HEK293 (cell line): ENCODE measurements at regions not wholly inside any gene's neighbourhood (a gene's known extent, or its start where the extent isn't known, plus 50 kb on each side); places are given as distances from the start of the nearest gene placed in this dataset.

ENCODE experiments used
- CTCF ChIA-PET: fragments of 350-600 bp; formaldehyde crosslinking; extraction: SDS; loops from one replicate; lab custom pipeline; 2021; ENCODE audit warnings: antibody characterized with exemption; lab: Yijun Ruan, JAX
- POLR2A ChIA-PET: fragments of 300-600 bp; formaldehyde crosslinking; extraction: SDS; loops from one replicate; lab custom pipeline; 2020; ENCODE audit warnings: antibody characterized with exemption, inconsistent platforms; lab: Yijun Ruan, JAX
- H3K27ac ChIP-seq: fragments of 200-500 bp; sonication (Bioruptor generic); 2 replicates; pipeline ENCODE4 v1.5.1; 2014; ENCODE audit warnings: low read depth, low read length, control low read depth, inconsistent platforms; ENCODE audit errors: extremely low read depth
- H3K36me3 ChIP-seq, 2 experiments: fragments of 200-500 bp in 1 of 2; sonication (Bioruptor generic) in 1 of 2; 1 replicate in 1 of 2; 2 replicates in 1 of 2; pipeline ENCODE4 v1.5.1; 2014 to 2017; ENCODE audit warnings: inconsistent platforms in 2 of 2, low read length in 2 of 2; ENCODE audit not compliant: control insufficient read depth in 2 of 2, insufficient read depth in 1 of 2
- H3K4me1 ChIP-seq: fragments of 200-500 bp; sonication (Bioruptor generic); 2 replicates; pipeline ENCODE4 v1.5.1; 2014; ENCODE audit warnings: mild to moderate bottlenecking, low read length, inconsistent platforms; ENCODE audit not compliant: control insufficient read depth, insufficient read depth
- H3K4me3 ChIP-seq: 2 replicates; pipeline ENCODE4 v1.5.1; 2011; ENCODE audit warnings: low read depth, mild to moderate bottlenecking, control low read depth, low read length, moderate library complexity
- H3K9me3 ChIP-seq: fragments of 200-500 bp; sonication (Bioruptor generic); 2 replicates; pipeline ENCODE4 v1.5.1; 2014; ENCODE audit warnings: low read depth, low read length, inconsistent platforms; ENCODE audit not compliant: control insufficient read depth, insufficient read depth
- GLIS2 ChIP-seq: fragments of 450-650 bp; formaldehyde crosslinking; IDR thresholded peaks from 2 replicates; pipeline ENCODE4 v1.5.1; 2016; ENCODE audit warnings: missing biosample characterization, missing genetic modification characterization
- HOXC10 ChIP-seq: sonication (generic); formaldehyde crosslinking; IDR thresholded peaks from 2 replicates; pipeline ENCODE4 v1.8.1; 2023; ENCODE audit warnings: mild to moderate bottlenecking, missing genetic modification reagents
- OVOL3 ChIP-seq: fragments of 450-650 bp; formaldehyde crosslinking; IDR thresholded peaks from 2 replicates; pipeline ENCODE4 v1.5.1; 2016; ENCODE audit warnings: missing biosample characterization, missing genetic modification characterization
- SALL2 ChIP-seq: fragments of 450-650 bp; formaldehyde crosslinking; IDR thresholded peaks from 2 replicates; pipeline ENCODE4 v1.5.0; 2017; ENCODE audit warnings: missing biosample characterization, mild to moderate bottlenecking, missing genetic modification characterization, borderline replicate concordance
- SP7 ChIP-seq: fragments of 450-650 bp; formaldehyde crosslinking; IDR thresholded peaks from 2 replicates; pipeline ENCODE4 v1.5.1; 2016; ENCODE audit warnings: missing biosample characterization, missing genetic modification characterization
- ZIC2 ChIP-seq: fragments of 450-650 bp; formaldehyde crosslinking; IDR thresholded peaks from 2 replicates; pipeline ENCODE4 v1.5.1; 2016; ENCODE audit warnings: missing biosample characterization, missing genetic modification characterization
- ZNF10 ChIP-seq: fragments of 450-650 bp; formaldehyde crosslinking; IDR thresholded peaks from 2 replicates; pipeline ENCODE4 v1.5.1; 2017; ENCODE audit warnings: missing biosample characterization, missing genetic modification characterization
- ZNF114 ChIP-seq: fragments of 450-650 bp; formaldehyde crosslinking; IDR thresholded peaks from 2 replicates; pipeline ENCODE4 v1.5.0; 2017; ENCODE audit warnings: missing biosample characterization, missing genetic modification characterization
- ZNF138 ChIP-seq: fragments of 450-650 bp; formaldehyde crosslinking; IDR thresholded peaks from 2 replicates; pipeline ENCODE4 v1.5.1; 2016; ENCODE audit warnings: missing biosample characterization, missing genetic modification characterization, borderline replicate concordance
- ZNF175 ChIP-seq: fragments of 450-650 bp; formaldehyde crosslinking; IDR thresholded peaks from 2 replicates; pipeline ENCODE4 v1.5.1; 2016; ENCODE audit warnings: missing biosample characterization, missing genetic modification characterization
- ZNF2 ChIP-seq: fragments of 450-650 bp; formaldehyde crosslinking; IDR thresholded peaks from 2 replicates; pipeline ENCODE4 v1.5.1; 2016; ENCODE audit warnings: missing biosample characterization, missing genetic modification characterization
- ZNF239 ChIP-seq: fragments of 450-650 bp; formaldehyde crosslinking; IDR thresholded peaks from 2 replicates; pipeline ENCODE4 v1.5.1; 2016; ENCODE audit warnings: missing biosample characterization, missing genetic modification characterization
- ZNF311 ChIP-seq: fragments of 450-650 bp; formaldehyde crosslinking; IDR thresholded peaks from 2 replicates; pipeline ENCODE4 v1.5.1; 2017; ENCODE audit warnings: missing biosample characterization, missing genetic modification characterization, borderline replicate concordance
- ZNF394 ChIP-seq: fragments of 450-650 bp; formaldehyde crosslinking; IDR thresholded peaks from 2 replicates; pipeline ENCODE4 v1.5.1; 2016; ENCODE audit warnings: missing biosample characterization, missing genetic modification characterization, mild to moderate bottlenecking, moderate library complexity, borderline replicate concordance
- ZNF48 ChIP-seq: fragments of 450-650 bp; formaldehyde crosslinking; IDR thresholded peaks from 2 replicates; pipeline ENCODE4 v1.5.1; 2016; ENCODE audit warnings: missing biosample characterization, missing genetic modification characterization
- ZNF544 ChIP-seq: fragments of 450-650 bp; formaldehyde crosslinking; IDR thresholded peaks from 2 replicates; pipeline ENCODE4 v1.5.0; 2017; ENCODE audit warnings: missing biosample characterization, missing genetic modification characterization
- ZNF560 ChIP-seq: fragments of 450-650 bp; formaldehyde crosslinking; IDR thresholded peaks from 2 replicates; pipeline ENCODE4 v1.5.1; 2017; ENCODE audit warnings: missing biosample characterization, missing genetic modification characterization, borderline replicate concordance
- ZNF571 ChIP-seq: fragments of 450-650 bp; formaldehyde crosslinking; IDR thresholded peaks from 2 replicates; pipeline ENCODE4 v1.5.0; 2017; ENCODE audit warnings: missing biosample characterization, missing genetic modification characterization
- ZXDB ChIP-seq: fragments of 450-650 bp; formaldehyde crosslinking; IDR thresholded peaks from 2 replicates; pipeline ENCODE4 v1.5.1; 2016; ENCODE audit warnings: missing biosample characterization, missing genetic modification characterization
- TF ChIP-seq, protein P1 (sequence below): fragments of 450-650 bp; formaldehyde crosslinking; IDR thresholded peaks from 2 replicates; pipeline ENCODE4 v1.5.1; 2016; ENCODE audit warnings: missing biosample characterization, missing genetic modification characterization, borderline replicate concordance
- TF ChIP-seq, protein P2 (sequence below): fragments of 450-650 bp; formaldehyde crosslinking; IDR thresholded peaks from 2 replicates; pipeline ENCODE4 v1.5.1; 2016; ENCODE audit warnings: missing biosample characterization, missing genetic modification characterization
- TF ChIP-seq, protein P3 (sequence below): fragments of 450-650 bp; formaldehyde crosslinking; IDR thresholded peaks from 2 replicates; pipeline ENCODE4 v1.5.1; 2016; ENCODE audit warnings: missing biosample characterization, missing genetic modification characterization

DNA sequence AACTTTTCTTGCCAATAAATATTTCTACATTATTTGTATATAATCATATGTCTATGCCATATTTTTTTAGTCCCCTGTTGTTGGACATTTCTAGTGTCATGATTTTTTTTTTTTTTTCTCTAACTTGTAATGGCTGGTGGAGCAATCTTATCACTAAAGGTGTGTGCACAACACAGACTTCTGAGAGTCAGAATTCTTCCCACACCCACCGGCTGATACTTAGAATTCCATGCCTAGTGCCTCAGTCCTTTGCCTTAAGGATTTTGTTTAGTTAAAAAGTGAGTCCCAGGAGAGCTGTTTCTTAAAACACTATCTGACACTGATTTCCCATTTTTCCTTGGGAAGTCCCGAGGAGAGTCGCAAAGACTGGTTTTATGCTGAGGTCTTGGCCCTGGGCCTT is 87.7 kb upstream of the BARX2 start:
- no peaks in the 10 kb centered on the region for H3K9me3 ChIP-seq
- ChIA-PET CTCF (no interaction called here), POLR2A (no interaction called here)
- H3K27ac ChIP-seq: no peak overlapping the region
- TF ChIP-seq ZNF175: no peak
- TF ChIP-seq ZNF10 (tag by site-specific recombination): no peak
- no peak for TF ChIP-seq GLIS2
- TF ChIP-seq ZNF394 (tag by site-specific recombination): no peak
- TF ChIP-seq ZNF2 (tag by site-specific recombination): no peak
- TF ChIP-seq ZNF138: no peak
- no peak for TF ChIP-seq ZNF311 (tag by site-specific recombination)
- no peak for TF ChIP-seq SALL2 (tag by site-specific recombination)
- TF ChIP-seq ZNF114: no peak
- TF ChIP-seq, protein P1, sequence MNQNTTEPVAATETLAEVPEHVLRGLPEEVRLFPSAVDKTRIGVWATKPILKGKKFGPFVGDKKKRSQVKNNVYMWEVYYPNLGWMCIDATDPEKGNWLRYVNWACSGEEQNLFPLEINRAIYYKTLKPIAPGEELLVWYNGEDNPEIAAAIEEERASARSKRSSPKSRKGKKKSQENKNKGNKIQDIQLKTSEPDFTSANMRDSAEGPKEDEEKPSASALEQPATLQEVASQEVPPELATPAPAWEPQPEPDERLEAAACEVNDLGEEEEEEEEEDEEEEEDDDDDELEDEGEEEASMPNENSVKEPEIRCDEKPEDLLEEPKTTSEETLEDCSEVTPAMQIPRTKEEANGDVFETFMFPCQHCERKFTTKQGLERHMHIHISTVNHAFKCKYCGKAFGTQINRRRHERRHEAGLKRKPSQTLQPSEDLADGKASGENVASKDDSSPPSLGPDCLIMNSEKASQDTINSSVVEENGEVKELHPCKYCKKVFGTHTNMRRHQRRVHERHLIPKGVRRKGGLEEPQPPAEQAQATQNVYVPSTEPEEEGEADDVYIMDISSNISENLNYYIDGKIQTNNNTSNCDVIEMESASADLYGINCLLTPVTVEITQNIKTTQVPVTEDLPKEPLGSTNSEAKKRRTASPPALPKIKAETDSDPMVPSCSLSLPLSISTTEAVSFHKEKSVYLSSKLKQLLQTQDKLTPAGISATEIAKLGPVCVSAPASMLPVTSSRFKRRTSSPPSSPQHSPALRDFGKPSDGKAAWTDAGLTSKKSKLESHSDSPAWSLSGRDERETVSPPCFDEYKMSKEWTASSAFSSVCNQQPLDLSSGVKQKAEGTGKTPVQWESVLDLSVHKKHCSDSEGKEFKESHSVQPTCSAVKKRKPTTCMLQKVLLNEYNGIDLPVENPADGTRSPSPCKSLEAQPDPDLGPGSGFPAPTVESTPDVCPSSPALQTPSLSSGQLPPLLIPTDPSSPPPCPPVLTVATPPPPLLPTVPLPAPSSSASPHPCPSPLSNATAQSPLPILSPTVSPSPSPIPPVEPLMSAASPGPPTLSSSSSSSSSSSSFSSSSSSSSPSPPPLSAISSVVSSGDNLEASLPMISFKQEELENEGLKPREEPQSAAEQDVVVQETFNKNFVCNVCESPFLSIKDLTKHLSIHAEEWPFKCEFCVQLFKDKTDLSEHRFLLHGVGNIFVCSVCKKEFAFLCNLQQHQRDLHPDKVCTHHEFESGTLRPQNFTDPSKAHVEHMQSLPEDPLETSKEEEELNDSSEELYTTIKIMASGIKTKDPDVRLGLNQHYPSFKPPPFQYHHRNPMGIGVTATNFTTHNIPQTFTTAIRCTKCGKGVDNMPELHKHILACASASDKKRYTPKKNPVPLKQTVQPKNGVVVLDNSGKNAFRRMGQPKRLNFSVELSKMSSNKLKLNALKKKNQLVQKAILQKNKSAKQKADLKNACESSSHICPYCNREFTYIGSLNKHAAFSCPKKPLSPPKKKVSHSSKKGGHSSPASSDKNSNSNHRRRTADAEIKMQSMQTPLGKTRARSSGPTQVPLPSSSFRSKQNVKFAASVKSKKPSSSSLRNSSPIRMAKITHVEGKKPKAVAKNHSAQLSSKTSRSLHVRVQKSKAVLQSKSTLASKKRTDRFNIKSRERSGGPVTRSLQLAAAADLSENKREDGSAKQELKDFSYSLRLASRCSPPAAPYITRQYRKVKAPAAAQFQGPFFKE (tag by site-specific recombination): no peak
- no peak for TF ChIP-seq HOXC10 (CRISPR knock-in tag)
- TF ChIP-seq ZNF48 (tag by site-specific recombination): no peak
- no peak for TF ChIP-seq ZXDB (tag by site-specific recombination)
- no peak for TF ChIP-seq ZNF571 (tag by site-specific recombination)
- no peak for TF ChIP-seq ZNF239 (tag by site-specific recombination)
- TF ChIP-seq ZNF544: no peak
- TF ChIP-seq, protein P2, sequence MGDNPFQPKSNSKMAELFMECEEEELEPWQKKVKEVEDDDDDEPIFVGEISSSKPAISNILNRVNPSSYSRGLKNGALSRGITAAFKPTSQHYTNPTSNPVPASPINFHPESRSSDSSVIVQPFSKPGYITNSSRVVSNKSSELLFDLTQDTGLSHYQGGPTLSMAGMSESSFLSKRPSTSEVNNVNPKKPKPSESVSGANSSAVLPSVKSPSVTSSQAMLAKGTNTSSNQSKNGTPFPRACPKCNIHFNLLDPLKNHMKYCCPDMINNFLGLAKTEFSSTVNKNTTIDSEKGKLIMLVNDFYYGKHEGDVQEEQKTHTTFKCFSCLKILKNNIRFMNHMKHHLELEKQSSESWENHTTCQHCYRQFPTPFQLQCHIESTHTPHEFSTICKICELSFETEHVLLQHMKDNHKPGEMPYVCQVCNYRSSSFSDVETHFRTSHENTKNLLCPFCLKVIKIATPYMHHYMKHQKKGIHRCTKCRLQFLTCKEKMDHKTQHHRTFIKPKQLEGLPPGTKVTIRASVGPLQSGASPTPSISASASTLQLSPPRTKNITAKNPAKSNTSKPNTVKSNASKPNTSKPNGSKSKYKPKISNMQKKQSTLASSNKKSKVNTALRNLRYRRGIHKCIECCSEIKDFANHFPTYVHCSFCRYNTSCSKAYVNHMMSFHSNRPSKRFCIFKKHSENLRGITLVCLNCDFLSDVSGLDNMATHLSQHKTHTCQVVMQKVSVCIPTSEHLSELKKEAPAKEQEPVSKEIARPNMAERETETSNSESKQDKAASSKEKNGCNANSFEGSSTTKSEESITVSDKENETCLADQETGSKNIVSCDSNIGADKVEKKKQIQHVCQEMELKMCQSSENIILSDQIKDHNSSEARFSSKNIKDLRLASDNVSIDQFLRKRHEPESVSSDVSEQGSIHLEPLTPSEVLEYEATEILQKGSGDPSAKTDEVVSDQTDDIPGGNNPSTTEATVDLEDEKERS: no peak
- TF ChIP-seq ZIC2: no peak
- TF ChIP-seq SP7 (tag by site-specific recombination): no peak
- TF ChIP-seq ZNF560 (tag by site-specific recombination): no peak
- H3K4me1 ChIP-seq: peaks cover 6% of the 10 kb centered on the region
- H3K36me3 ChIP-seq: no peaks in the 10 kb centered on the region
- no peak overlapping the region for H3K4me3 ChIP-seq

DNA sequence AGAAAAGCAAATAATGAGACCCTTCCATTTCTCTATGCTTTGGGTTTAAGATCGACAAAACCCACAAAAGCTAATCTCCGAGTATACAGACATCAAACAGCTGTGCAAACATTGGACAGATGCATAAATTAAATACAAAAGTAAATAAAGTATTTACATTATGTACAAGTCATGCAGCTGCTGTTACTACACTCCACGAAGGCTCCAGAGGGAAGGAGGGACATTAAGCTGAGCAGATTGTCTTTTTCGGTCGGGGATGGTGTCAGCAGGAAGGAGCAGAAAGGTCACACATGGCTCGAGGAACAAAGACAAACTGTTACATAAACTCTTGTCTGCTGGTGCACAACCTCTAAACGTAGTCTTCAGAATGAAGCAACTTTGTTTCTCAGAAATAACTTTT is 88.8 kb upstream of the BARX2 start:
- H3K4me3 ChIP-seq: no peak overlapping the region
- TF ChIP-seq OVOL3 (tag by site-specific recombination): no peak
- TF ChIP-seq, protein P3, sequence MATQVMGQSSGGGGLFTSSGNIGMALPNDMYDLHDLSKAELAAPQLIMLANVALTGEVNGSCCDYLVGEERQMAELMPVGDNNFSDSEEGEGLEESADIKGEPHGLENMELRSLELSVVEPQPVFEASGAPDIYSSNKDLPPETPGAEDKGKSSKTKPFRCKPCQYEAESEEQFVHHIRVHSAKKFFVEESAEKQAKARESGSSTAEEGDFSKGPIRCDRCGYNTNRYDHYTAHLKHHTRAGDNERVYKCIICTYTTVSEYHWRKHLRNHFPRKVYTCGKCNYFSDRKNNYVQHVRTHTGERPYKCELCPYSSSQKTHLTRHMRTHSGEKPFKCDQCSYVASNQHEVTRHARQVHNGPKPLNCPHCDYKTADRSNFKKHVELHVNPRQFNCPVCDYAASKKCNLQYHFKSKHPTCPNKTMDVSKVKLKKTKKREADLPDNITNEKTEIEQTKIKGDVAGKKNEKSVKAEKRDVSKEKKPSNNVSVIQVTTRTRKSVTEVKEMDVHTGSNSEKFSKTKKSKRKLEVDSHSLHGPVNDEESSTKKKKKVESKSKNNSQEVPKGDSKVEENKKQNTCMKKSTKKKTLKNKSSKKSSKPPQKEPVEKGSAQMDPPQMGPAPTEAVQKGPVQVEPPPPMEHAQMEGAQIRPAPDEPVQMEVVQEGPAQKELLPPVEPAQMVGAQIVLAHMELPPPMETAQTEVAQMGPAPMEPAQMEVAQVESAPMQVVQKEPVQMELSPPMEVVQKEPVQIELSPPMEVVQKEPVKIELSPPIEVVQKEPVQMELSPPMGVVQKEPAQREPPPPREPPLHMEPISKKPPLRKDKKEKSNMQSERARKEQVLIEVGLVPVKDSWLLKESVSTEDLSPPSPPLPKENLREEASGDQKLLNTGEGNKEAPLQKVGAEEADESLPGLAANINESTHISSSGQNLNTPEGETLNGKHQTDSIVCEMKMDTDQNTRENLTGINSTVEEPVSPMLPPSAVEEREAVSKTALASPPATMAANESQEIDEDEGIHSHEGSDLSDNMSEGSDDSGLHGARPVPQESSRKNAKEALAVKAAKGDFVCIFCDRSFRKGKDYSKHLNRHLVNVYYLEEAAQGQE (tag by site-specific recombination): no peak
- TF ChIP-seq, all 188 proteins: peak for 0
- Histone ChIP-seq H3K27ac (no peak overlapping the region), H3K4me1 (peaks cover 8% of the 10 kb centered on the region), H3K36me3 (no peaks in the 10 kb centered on the region), H3K9me3 (no peaks in the 10 kb centered on the region)
- ChIA-PET CTCF (no interaction called here), POLR2A (no interaction called here)
